ENCODE measurements at regions not wholly inside any gene's neighbourhood (a gene's known extent, or its start where the extent isn't known, plus 50 kb on each side); places are given as distances from the start of the nearest gene placed in this dataset.

GRCh38 chr7:22962775-22963350 is 51.1 kb downstream of the HYCC1 start:
- intact Hi-C loops (cut with micrococcal nuclease): no loop called here
- H3K9me3 Mint-ChIP-seq (ENCODE audit: unreplicated experiment): no peaks in the 10 kb centered on the region
- peaks cover 6% of the 10 kb centered on the region for H3K4me1 Mint-ChIP-seq (ENCODE audit: insufficient read depth, unreplicated experiment)
- peaks cover 10% of the 10 kb centered on the region for H3K36me3 Mint-ChIP-seq (ENCODE audit: insufficient read depth, unreplicated experiment)
- H3K27me3 Mint-ChIP-seq (ENCODE audit: insufficient read depth, unreplicated experiment): no peaks in the 10 kb centered on the region
- TF ChIP-seq, protein P1, sequence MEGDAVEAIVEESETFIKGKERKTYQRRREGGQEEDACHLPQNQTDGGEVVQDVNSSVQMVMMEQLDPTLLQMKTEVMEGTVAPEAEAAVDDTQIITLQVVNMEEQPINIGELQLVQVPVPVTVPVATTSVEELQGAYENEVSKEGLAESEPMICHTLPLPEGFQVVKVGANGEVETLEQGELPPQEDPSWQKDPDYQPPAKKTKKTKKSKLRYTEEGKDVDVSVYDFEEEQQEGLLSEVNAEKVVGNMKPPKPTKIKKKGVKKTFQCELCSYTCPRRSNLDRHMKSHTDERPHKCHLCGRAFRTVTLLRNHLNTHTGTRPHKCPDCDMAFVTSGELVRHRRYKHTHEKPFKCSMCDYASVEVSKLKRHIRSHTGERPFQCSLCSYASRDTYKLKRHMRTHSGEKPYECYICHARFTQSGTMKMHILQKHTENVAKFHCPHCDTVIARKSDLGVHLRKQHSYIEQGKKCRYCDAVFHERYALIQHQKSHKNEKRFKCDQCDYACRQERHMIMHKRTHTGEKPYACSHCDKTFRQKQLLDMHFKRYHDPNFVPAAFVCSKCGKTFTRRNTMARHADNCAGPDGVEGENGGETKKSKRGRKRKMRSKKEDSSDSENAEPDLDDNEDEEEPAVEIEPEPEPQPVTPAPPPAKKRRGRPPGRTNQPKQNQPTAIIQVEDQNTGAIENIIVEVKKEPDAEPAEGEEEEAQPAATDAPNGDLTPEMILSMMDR (IDR thresholded peaks at IDR 0.05; ENCODE audit: unreplicated experiment): no peak
- ChIA-PET CTCF (no interaction called here), POLR2A (no interaction called here)
- peak overlapping the region; percentile 46 for H3K27ac Mint-ChIP-seq (ENCODE audit: low read depth, unreplicated experiment)
- no TSS peak for BruUV-seq (replicated peaks)
- DNase-seq (ENCODE audit: unreplicated experiment): no peak
- no peak overlapping the region for H3K4me3 Mint-ChIP-seq (ENCODE audit: unreplicated experiment)

DNA sequence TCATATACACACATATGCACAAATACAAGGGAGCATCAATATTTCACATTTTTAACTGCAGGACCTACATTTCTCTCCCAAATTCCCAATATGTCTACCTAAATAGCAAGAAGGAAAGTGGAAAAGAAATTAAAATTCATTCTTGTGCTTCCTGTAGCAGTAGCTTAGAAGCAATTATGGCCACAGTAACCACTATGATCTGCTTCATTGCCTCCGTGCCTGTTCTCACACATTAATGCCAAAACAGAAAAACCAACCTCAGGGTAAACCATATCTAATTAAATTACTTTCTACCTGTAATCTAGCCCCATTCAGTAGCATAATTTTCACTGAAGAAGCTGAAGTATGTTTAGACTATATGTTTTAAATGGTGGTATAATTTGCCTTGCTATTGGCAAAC is 55.2 kb downstream of the HYCC1 start:
- BruUV-seq (replicated peaks): no TSS peak
- no peak overlapping the region for H3K4me3 Mint-ChIP-seq (ENCODE audit: unreplicated experiment)
- intact Hi-C loops (cut with micrococcal nuclease): no loop called here

GRCh38 chr7:22954251-22954650 is 59.7 kb downstream of the HYCC1 start:
- intact Hi-C loops (cut with micrococcal nuclease): no loop called here
- DNase-seq (ENCODE audit: unreplicated experiment): no peak
- H3K4me1 Mint-ChIP-seq (ENCODE audit: insufficient read depth, unreplicated experiment): no peaks in the 10 kb centered on the region
- no TSS peak for BruUV-seq (replicated peaks)
- peaks cover 9% of the 10 kb centered on the region for H3K36me3 Mint-ChIP-seq (ENCODE audit: insufficient read depth, unreplicated experiment)
- no peaks in the 10 kb centered on the region for H3K9me3 Mint-ChIP-seq (ENCODE audit: unreplicated experiment)
- TF ChIP-seq, protein P1 (IDR thresholded peaks at IDR 0.05; ENCODE audit: unreplicated experiment): no peak
- H3K27me3 Mint-ChIP-seq (ENCODE audit: insufficient read depth, unreplicated experiment): no peaks in the 10 kb centered on the region
- H3K4me3 Mint-ChIP-seq (ENCODE audit: unreplicated experiment): no peak overlapping the region
- H3K27ac Mint-ChIP-seq (ENCODE audit: low read depth, unreplicated experiment): no peak overlapping the region
- ChIA-PET POLR2A (interaction anchor here (1.3 kb wide), 1 partner anchor 58 kb away, joined by 4 read pairs; no protein-coding TSS in a partner anchor), CTCF (no interaction called here)

More for the DNA sequence above, 55.2 kb downstream of the HYCC1 start:
- H3K36me3 Mint-ChIP-seq (ENCODE audit: insufficient read depth, unreplicated experiment): peaks cover 20% of the 10 kb centered on the region
- no peak overlapping the region for H3K27ac Mint-ChIP-seq (ENCODE audit: low read depth, unreplicated experiment)
- POLR2A ChIA-PET: no interaction called here
- no peaks in the 10 kb centered on the region for H3K9me3 Mint-ChIP-seq (ENCODE audit: unreplicated experiment)
- no peaks in the 10 kb centered on the region for H3K27me3 Mint-ChIP-seq (ENCODE audit: insufficient read depth, unreplicated experiment)
- TF ChIP-seq, protein P1 (IDR thresholded peaks at IDR 0.05; ENCODE audit: unreplicated experiment): no peak
- CTCF ChIA-PET: no interaction called here
- no peak for DNase-seq (ENCODE audit: unreplicated experiment)
- H3K4me1 Mint-ChIP-seq (ENCODE audit: insufficient read depth, unreplicated experiment): peaks cover 6% of the 10 kb centered on the region

DNA sequence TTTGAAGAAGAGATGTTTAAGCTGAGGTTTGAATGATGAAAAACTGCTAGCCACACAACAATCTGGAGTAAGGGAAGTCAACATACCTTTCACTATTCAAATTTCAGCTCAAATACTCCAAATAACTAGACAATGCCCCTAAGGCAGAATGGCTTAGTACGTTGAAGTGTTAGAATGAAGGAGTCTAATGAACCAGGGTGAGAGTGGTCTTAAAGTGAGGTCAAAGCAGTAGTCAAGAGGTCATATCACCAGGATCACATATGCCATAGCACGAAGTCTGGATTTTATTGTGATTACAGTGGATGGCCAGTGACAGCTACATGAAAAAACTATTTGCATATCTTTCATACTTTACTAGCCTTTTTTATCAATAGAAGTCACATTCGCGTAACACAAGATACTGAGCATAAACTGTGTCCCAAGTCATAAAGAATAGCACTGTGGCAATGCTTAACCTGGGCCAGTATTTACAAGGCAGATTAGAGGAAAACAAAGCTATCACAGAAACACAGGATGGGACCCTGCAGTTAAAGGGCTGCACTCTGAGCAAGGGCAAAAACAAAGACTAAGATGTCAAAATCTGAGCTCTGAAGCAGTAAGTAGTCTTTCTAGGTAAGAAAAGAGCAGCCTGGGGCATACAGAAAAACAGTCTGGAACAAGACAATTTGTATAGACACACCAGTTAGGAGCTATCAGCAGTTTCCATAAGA is 61.5 kb downstream of the HYCC1 start:
- TF ChIP-seq, protein P1 (IDR thresholded peaks at IDR 0.05; ENCODE audit: unreplicated experiment): no peak

More for the DNA sequence above, 61.5 kb downstream of the HYCC1 start:
- H3K36me3 Mint-ChIP-seq (ENCODE audit: insufficient read depth, unreplicated experiment): peaks cover 9% of the 10 kb centered on the region
- no peaks in the 10 kb centered on the region for H3K27me3 Mint-ChIP-seq (ENCODE audit: insufficient read depth, unreplicated experiment)
- no peak overlapping the region for H3K27ac Mint-ChIP-seq (ENCODE audit: low read depth, unreplicated experiment)
- H3K4me1 Mint-ChIP-seq (ENCODE audit: insufficient read depth, unreplicated experiment): no peaks in the 10 kb centered on the region
- no TSS peak for BruUV-seq (replicated peaks)
- intact Hi-C loops (cut with micrococcal nuclease): no loop called here
- no peaks in the 10 kb centered on the region for H3K9me3 Mint-ChIP-seq (ENCODE audit: unreplicated experiment)
- H3K4me3 Mint-ChIP-seq (ENCODE audit: unreplicated experiment): no peak overlapping the region
- ChIA-PET CTCF (interaction anchor here (0.6 to 1.4 kb wide), 6 partner anchors 21 to 391 kb away, joined by 3 to 5 read pairs (median 4); no protein-coding TSS in a partner anchor), POLR2A (interaction anchor here (0.7 kb wide), 1 partner anchor 96 kb away, joined by 3 read pairs; no protein-coding TSS in a partner anchor)
- DNase-seq (ENCODE audit: unreplicated experiment): no peak

Measured in MCF 10A (cell line).